Sigmoid colon (tissue), 6 donors: ENCODE measurements at regions not wholly inside any gene's neighbourhood (a gene's known extent, or its start where the extent isn't known, plus 50 kb on each side); places are given as distances from the start of the nearest gene placed in this dataset.

ENCODE experiments used
- DNase-seq: peaks from one replicate; pipeline ENCODE4 v3.0.0-alpha.2; 2019
- H3K27ac ChIP-seq, 4 donors: fragments of 200-600 bp; sonication (generic); one replicate each; pipeline ENCODE4 v1.5.1; 2016 to 2019; ENCODE audit warnings: mild to moderate bottlenecking in 1 of 4
- H3K27me3 ChIP-seq, 3 donors: fragments of 200-600 bp; sonication (generic); one replicate each; pipeline ENCODE4 v1.5.1; 2019; ENCODE audit warnings: mild to moderate bottlenecking in 1 of 3
- H3K36me3 ChIP-seq, 4 donors: fragments of 200-600 bp; sonication (generic); one replicate each; pipeline ENCODE4 v1.5.1; 2016 to 2019
- H3K4me1 ChIP-seq, 4 donors: fragments of 200-600 bp; sonication (generic); one replicate each; pipeline ENCODE4 v1.5.1; 2017 to 2019
- H3K4me3 ChIP-seq, 4 donors: fragments of 200-600 bp; sonication (generic); one replicate each; pipeline ENCODE4 v1.5.1; 2017 to 2019; ENCODE audit warnings: mild to moderate bottlenecking in 2 of 4, moderate library complexity in 1 of 4
- H3K9me3 ChIP-seq, 4 donors: fragments of 200-600 bp in 3 of 4; sonication (generic) in 3 of 4; one replicate each; pipeline versions ENCODE4 v1.5.1 to v1.6.1; 2013 to 2019
- EP300 ChIP-seq, 4 donors: sonication (generic); formaldehyde crosslinking; IDR thresholded peaks; one replicate each; pipeline ENCODE4 v1.6.1; 2017; ENCODE audit warnings: antibody characterized with exemption in 4 of 4
- POLR2A ChIP-seq, 2 donors: fragments of 450-650 bp; IDR thresholded peaks; one replicate each; pipeline ENCODE4 v1.6.1; 2016; ENCODE audit warnings: antibody characterized with exemption in 2 of 2, mild to moderate bottlenecking in 2 of 2, moderate library complexity in 2 of 2
- POLR2AphosphoS5 ChIP-seq, 4 donors: sonication (generic); formaldehyde crosslinking; IDR thresholded peaks; one replicate each; pipeline ENCODE4 v1.6.1; 2017; ENCODE audit warnings: antibody characterized with exemption in 4 of 4
- WGBS, 2 donors: extraction: QIAGEN DNeasy Blood & Tissue Kit; methylation state at CpG; one replicate each; pipeline ENCODE4 v1.1.7; 2013; 5-methylcytosine and 5-hydroxymethylcytosine counted together
- intact Hi-C: fragments of 100-400 bp; cut with DNase I; formaldehyde crosslinking; loops from one replicate; pipeline ENCODE4 v1.15.1; 2023
- TF ChIP-seq, protein P1 (sequence below), 4 experiments: fragments of 450-650 bp in 3 of 4; fragments of 200-600 bp in 1 of 4; IDR thresholded peaks; one replicate each; pipeline ENCODE4 v1.5.1; 2016 to 2019; ENCODE audit warnings: antibody characterized with exemption in 4 of 4, mild to moderate bottlenecking in 3 of 4, moderate library complexity in 2 of 4
- donor health status: healthy with polysubstance abuse.
- donor health status: healthy.

DNA sequence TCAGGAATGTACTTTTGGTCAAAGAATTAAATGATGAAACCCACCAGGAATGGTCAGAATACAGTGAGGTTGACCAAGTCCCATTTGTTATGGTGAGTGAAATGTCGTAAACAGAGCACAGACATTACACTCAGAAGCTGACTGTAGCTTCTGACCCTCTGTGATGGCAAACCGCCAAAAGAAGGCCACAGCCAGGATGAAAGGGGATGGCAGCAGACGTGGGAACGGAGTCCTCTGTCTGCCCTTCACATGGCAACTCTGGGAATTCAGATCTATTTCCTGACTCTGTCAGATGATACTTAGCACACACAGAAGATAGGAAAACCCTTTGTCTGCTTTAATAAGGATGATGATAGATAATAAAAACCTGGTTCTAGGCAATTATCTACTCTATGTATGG is 757.1 kb downstream of the SORCS3 start:
- H3K9me3 ChIP-seq = peaks cover 0 to 3% (median 0%) of the 10 kb centered on the region in 4 donors
- no peak overlapping the region for H3K4me3 ChIP-seq
- no peaks in the 10 kb centered on the region for H3K27me3 ChIP-seq
- WGBS, 2 donors = 67 to 76% methylated on average over 4 of the region's 4 CpGs
- H3K4me1 ChIP-seq = no peaks in the 10 kb centered on the region
- no peaks in the 10 kb centered on the region for H3K36me3 ChIP-seq
- DNase-seq = no peak
- no peak for TF ChIP-seq POLR2A (IDR thresholded peaks at IDR 0.05)
- no peak for TF ChIP-seq EP300 (IDR thresholded peaks at IDR 0.05)
- TF ChIP-seq POLR2AphosphoS5 (IDR thresholded peaks at IDR 0.05) = no peak
- TF ChIP-seq, protein P1, sequence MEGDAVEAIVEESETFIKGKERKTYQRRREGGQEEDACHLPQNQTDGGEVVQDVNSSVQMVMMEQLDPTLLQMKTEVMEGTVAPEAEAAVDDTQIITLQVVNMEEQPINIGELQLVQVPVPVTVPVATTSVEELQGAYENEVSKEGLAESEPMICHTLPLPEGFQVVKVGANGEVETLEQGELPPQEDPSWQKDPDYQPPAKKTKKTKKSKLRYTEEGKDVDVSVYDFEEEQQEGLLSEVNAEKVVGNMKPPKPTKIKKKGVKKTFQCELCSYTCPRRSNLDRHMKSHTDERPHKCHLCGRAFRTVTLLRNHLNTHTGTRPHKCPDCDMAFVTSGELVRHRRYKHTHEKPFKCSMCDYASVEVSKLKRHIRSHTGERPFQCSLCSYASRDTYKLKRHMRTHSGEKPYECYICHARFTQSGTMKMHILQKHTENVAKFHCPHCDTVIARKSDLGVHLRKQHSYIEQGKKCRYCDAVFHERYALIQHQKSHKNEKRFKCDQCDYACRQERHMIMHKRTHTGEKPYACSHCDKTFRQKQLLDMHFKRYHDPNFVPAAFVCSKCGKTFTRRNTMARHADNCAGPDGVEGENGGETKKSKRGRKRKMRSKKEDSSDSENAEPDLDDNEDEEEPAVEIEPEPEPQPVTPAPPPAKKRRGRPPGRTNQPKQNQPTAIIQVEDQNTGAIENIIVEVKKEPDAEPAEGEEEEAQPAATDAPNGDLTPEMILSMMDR (IDR thresholded peaks at IDR 0.05) = no peak
- H3K27ac ChIP-seq = no peak overlapping the region
- intact Hi-C loops = no loop called here

DNA sequence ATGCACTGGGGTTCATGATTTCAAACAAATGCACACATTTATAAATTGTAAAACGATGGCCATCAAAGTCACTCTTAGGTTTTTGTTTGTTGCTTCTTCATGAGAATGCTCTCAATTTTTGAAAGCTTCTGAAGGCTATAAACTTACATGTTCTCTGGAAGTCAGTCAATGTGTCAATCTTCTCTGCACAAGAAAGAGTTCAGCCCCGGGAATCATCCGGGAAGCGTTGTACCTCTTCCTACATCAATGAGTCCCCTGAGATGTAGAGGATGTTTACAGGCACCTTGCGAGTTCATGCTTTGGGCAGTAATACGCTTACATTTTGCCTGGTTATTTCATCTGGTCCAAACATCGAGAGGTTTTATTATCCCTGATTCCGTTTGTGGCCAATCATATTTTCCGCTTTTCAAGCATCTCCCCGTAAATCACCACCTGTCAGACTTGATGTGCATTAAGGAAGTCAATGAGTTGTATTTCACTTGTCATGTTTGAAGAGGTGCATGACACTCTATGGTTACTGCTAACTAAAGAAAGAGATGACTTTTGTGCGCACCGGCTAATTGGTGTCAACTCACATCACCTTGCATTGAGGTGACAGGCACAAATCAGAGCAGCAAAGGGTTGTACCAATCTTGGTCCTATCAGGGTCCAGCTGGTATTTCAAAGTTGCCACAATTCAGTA is 750.7 kb downstream of the SORCS3 start:
- TF ChIP-seq POLR2AphosphoS5 (IDR thresholded peaks at IDR 0.05) = no peak
- no peak for TF ChIP-seq POLR2A (IDR thresholded peaks at IDR 0.05)
- no peak for TF ChIP-seq EP300 (IDR thresholded peaks at IDR 0.05)
- TF ChIP-seq, protein P1 (IDR thresholded peaks at IDR 0.05) = no peak
- 87% methylated on average over 12 of the region's 12 CpGs for WGBS, 2 donors

DNA sequence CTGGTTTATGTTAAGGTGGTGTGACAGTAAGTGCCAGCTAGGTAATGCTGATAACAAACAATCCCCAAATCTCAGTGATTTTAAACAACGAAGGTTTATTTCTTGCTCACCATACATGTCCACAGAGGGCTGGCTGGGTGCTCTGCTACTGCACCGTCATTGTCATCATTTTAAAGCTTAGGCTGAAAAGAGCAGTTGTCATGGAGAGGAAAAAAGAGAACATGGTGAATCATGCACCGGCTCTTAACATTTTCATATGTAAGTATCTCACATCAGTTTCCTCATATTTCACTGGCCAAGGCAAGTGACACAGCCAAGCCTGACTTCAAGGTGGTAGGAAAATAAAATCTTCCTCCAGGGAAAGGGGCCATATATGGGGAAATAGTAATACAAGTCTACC is 746.9 kb downstream of the SORCS3 start:
- Histone ChIP-seq H3K27me3 (no peaks in the 10 kb centered on the region), H3K9me3 (no peaks in the 10 kb centered on the region), H3K4me1 (no peaks in the 10 kb centered on the region), H3K36me3 (no peaks in the 10 kb centered on the region), H3K27ac (no peak overlapping the region), H3K4me3 (no peak overlapping the region)
- TF ChIP-seq POLR2A (IDR thresholded peaks at IDR 0.05) = no peak
- TF ChIP-seq EP300 (IDR thresholded peaks at IDR 0.05) = no peak
- TF ChIP-seq, protein P1 (IDR thresholded peaks at IDR 0.05) = no peak
- TF ChIP-seq POLR2AphosphoS5 (IDR thresholded peaks at IDR 0.05) = no peak
- intact Hi-C loops = no loop called here
- 86 to 91% methylated on average over 3 of the region's 3 CpGs for WGBS, 2 donors
- no peak for DNase-seq

More for the DNA sequence above, 750.7 kb downstream of the SORCS3 start:
- Histone ChIP-seq H3K9me3 (no peaks in the 10 kb centered on the region), H3K4me3 (no peak overlapping the region), H3K4me1 (no peaks in the 10 kb centered on the region), H3K27me3 (no peaks in the 10 kb centered on the region), H3K27ac (no peak overlapping the region), H3K36me3 (no peaks in the 10 kb centered on the region)
- intact Hi-C loops = no loop called here
- no peak for DNase-seq

DNA sequence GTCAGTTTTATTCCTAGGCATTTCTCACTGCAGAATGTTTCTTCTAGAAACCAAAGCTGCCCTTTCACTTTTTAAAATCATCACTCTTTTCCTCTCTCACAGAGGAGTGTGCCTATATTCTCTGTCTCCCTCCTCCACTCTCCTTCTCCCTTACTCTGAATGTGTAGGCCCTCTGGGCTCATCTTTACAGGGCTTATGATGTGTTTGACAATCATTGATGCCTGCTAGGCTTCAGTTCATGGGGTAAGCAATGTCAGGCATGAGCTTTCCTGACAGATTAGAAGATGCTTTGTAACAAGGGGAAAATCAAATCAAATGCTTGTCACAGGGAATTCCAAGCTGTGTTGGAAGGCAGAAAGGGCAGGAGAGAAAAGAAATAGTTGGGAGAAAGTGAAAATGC is 742.9 kb downstream of the SORCS3 start:
- Histone ChIP-seq H3K9me3 (no peaks in the 10 kb centered on the region), H3K4me1 (no peaks in the 10 kb centered on the region), H3K27ac (no peak overlapping the region), H3K27me3 (no peaks in the 10 kb centered on the region), H3K36me3 (no peaks in the 10 kb centered on the region), H3K4me3 (no peak overlapping the region)
- TF ChIP-seq, protein P1 (IDR thresholded peaks at IDR 0.05) = no peak
- TF ChIP-seq POLR2AphosphoS5 (IDR thresholded peaks at IDR 0.05) = no peak
- no peak for TF ChIP-seq POLR2A (IDR thresholded peaks at IDR 0.05)
- no peak for TF ChIP-seq EP300 (IDR thresholded peaks at IDR 0.05)
- intact Hi-C loops = no loop called here
- no peak for DNase-seq

DNA sequence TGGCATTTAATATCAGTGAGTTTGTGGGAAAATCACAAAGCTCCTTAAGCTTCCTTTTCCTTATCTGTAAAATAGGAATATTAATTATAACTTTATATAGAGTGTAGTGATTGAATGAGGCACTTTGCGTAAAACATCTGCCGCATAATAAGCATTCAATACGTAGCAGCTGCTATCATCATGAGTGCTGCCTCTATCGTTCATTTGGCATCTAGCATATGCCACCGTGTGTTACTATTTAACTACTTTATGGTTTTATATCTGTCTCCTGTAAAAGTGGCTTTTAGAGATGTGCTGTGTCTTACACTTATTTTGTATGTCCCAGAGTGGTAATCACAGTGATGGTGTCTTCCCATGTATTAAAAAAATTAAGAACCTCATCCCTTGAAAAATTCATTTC is 729.6 kb downstream of the SORCS3 start:
- H3K27ac ChIP-seq = no peak overlapping the region
- no peak for TF ChIP-seq EP300 (IDR thresholded peaks at IDR 0.05)
- no peak for TF ChIP-seq POLR2AphosphoS5 (IDR thresholded peaks at IDR 0.05)
- TF ChIP-seq, protein P1 (IDR thresholded peaks at IDR 0.05) = no peak
- TF ChIP-seq POLR2A (IDR thresholded peaks at IDR 0.05) = no peak
- no peak overlapping the region for H3K4me3 ChIP-seq
- H3K36me3 ChIP-seq = no peaks in the 10 kb centered on the region
- no peaks in the 10 kb centered on the region for H3K27me3 ChIP-seq
- WGBS, 2 donors = 13 to 66% methylated on average over 5 of the region's 5 CpGs
- DNase-seq = no peak
- no peaks in the 10 kb centered on the region for H3K4me1 ChIP-seq
- intact Hi-C loops = no loop called here
- H3K9me3 ChIP-seq = peaks cover 0 to 3% (median 0%) of the 10 kb centered on the region in 4 donors
